ENCODE measurements at regions not wholly inside any gene's neighbourhood (a gene's known extent, or its start where the extent isn't known, plus 50 kb on each side); places are given as distances from the start of the nearest gene placed in this dataset.

DNA sequence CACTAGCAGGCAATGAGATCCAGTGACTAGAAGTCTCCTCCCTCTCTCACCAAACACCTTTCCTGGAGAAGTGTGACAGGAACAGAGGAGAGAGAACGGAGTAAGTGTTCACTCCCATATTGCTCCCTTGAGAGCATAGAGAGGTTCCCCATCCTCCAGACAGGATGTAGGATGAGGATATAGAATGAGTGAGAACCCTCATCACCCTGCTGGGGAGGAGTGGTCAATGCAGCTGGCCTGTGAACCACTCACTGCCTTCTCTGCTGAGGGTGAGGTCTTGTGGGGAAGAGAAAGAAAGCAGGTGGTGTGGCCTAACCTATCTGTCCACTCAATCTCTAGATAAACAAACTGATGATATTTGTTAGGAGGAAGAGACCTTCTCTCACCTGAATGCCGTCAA lies 386.6 kb downstream of the PCDH20 start:
- Histone ChIP-seq H3K4me3 (ENCODE audit: low read length) (no peak overlapping the region), H3K4me1 (ENCODE audit: insufficient read depth, low read length) (no peaks in the 10 kb centered on the region), H3K36me3 (ENCODE audit: insufficient read depth, low read length) (no peaks in the 10 kb centered on the region), H3K9me3 (ENCODE audit: insufficient read depth, low read depth, low read length) (no peaks in the 10 kb centered on the region), H3K27ac (ENCODE audit: low read depth, low read length) (no peak overlapping the region), H3K27me3 (ENCODE audit: insufficient read depth, low read length) (no peaks in the 10 kb centered on the region), H3K9ac (ENCODE audit: low read depth, low read length) (no peak overlapping the region)
- WGBS, result 100% methylated on average over 2 of the region's 2 CpGs

DNA sequence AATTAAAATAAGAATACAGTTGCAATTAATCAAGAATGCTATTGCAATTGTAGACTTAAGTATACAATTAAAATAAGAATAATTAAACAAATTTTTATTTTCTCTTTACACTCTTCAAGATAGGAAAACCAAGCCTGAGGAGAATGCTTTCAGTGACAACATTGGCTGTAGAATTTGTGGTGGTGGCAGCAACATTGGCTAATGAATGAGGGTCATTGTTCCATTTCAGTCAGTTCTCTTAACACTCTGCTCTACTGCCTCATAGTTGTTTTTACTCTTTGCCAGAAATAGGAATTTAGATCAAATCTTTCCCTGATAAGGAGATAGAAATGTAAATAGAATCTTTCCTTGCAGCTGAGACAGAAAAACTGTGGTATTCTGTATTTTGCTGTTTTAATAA lies 391.6 kb downstream of the PCDH20 start:
- no peaks in the 10 kb centered on the region for H3K27me3 ChIP-seq (ENCODE audit: insufficient read depth, low read length)
- H3K36me3 ChIP-seq (ENCODE audit: insufficient read depth, low read length), result no peaks in the 10 kb centered on the region
- no peak overlapping the region for H3K4me3 ChIP-seq (ENCODE audit: low read length)
- no peak overlapping the region for H3K9ac ChIP-seq (ENCODE audit: low read depth, low read length)
- no peak overlapping the region for H3K27ac ChIP-seq (ENCODE audit: low read depth, low read length)
- H3K9me3 ChIP-seq (ENCODE audit: insufficient read depth, low read depth, low read length), result no peaks in the 10 kb centered on the region
- H3K4me1 ChIP-seq (ENCODE audit: insufficient read depth, low read length), result no peaks in the 10 kb centered on the region

DNA sequence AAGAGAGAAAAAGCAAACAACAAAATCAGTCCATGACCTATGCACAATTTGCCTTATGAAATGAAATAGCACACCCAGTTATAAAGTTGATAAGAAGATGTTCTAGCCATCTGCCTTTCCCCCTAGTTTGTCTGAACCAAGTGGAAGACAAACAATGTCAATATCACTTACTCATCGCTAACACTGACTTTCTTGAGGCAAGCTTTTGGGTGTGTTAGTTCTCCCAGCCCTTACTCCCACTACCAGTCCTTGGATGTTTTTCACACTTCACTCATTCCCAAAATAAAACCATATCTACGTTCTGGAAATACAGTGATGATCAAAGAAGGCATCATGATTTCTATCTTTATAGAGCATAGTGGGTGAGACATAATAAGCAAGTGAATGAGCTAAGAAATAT lies 393.8 kb downstream of the PCDH20 start:
- no peak overlapping the region for H3K4me3 ChIP-seq (ENCODE audit: low read length)
- H3K27me3 ChIP-seq (ENCODE audit: insufficient read depth, low read length), result no peaks in the 10 kb centered on the region
- H3K4me1 ChIP-seq (ENCODE audit: insufficient read depth, low read length), result no peaks in the 10 kb centered on the region
- H3K9me3 ChIP-seq (ENCODE audit: insufficient read depth, low read depth, low read length), result no peaks in the 10 kb centered on the region
- H3K36me3 ChIP-seq (ENCODE audit: insufficient read depth, low read length), result no peaks in the 10 kb centered on the region
- H3K27ac ChIP-seq (ENCODE audit: low read depth, low read length), result no peak overlapping the region
- H3K9ac ChIP-seq (ENCODE audit: low read depth, low read length), result no peak overlapping the region
- 100% methylated on average over 2 of the region's 2 CpGs for WGBS

GRCh38 chr13:61013796-61014195 lies 401.9 kb downstream of the PCDH20 start:
- Histone ChIP-seq H3K9ac (ENCODE audit: low read depth, low read length) (no peak overlapping the region), H3K4me3 (ENCODE audit: low read length) (no peak overlapping the region), H3K4me1 (ENCODE audit: insufficient read depth, low read length) (no peaks in the 10 kb centered on the region), H3K27me3 (ENCODE audit: insufficient read depth, low read length) (no peaks in the 10 kb centered on the region), H3K9me3 (ENCODE audit: insufficient read depth, low read depth, low read length) (peaks cover 3% of the 10 kb centered on the region; the same call in 1 of the 2 replicates), H3K36me3 (ENCODE audit: insufficient read depth, low read length) (no peaks in the 10 kb centered on the region), H3K27ac (ENCODE audit: low read depth, low read length) (no peak overlapping the region)
- WGBS, result 92% methylated on average over 2 of the region's 2 CpGs

GRCh38 chr13:61010358-61010757 lies 405.3 kb downstream of the PCDH20 start:
- no peak overlapping the region for H3K4me3 ChIP-seq (ENCODE audit: low read length)
- no peaks in the 10 kb centered on the region for H3K27me3 ChIP-seq (ENCODE audit: insufficient read depth, low read length)
- H3K4me1 ChIP-seq (ENCODE audit: insufficient read depth, low read length), result no peaks in the 10 kb centered on the region
- no peak overlapping the region for H3K27ac ChIP-seq (ENCODE audit: low read depth, low read length)
- H3K9ac ChIP-seq (ENCODE audit: low read depth, low read length), result no peak overlapping the region
- H3K36me3 ChIP-seq (ENCODE audit: insufficient read depth, low read length), result no peaks in the 10 kb centered on the region
- peaks cover 31% of the 10 kb centered on the region for H3K9me3 ChIP-seq (ENCODE audit: insufficient read depth, low read depth, low read length)
- WGBS, result 93% methylated on average over 1 of the region's 2 CpGs

DNA sequence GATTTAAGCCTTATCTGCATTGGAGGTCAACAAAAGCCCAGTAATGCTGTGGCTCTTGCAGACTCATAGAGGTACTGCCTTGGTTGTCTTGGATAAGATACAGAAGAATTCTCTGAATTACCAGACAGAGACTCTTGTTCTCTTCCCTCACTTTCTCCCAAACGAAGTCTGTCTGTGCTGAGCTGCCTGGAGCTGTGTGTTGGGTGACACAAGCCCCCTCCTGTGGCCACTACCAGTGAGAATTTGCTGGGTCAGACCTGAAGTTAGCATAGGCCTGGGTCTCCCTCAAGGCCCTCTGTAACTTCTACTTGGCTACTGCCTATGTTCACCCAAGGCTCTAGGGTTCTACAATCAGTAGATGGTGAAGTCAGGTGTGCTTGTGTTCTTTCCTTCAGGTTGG lies 413.0 kb downstream of the PCDH20 start:
- Histone ChIP-seq H3K9ac (ENCODE audit: low read depth, low read length) (no peak overlapping the region), H3K4me3 (ENCODE audit: low read length) (no peak overlapping the region), H3K9me3 (ENCODE audit: insufficient read depth, low read depth, low read length) (peaks cover 19% of the 10 kb centered on the region), H3K27ac (ENCODE audit: low read depth, low read length) (no peak overlapping the region), H3K27me3 (ENCODE audit: insufficient read depth, low read length) (no peaks in the 10 kb centered on the region), H3K36me3 (ENCODE audit: insufficient read depth, low read length) (no peaks in the 10 kb centered on the region), H3K4me1 (ENCODE audit: insufficient read depth, low read length) (no peaks in the 10 kb centered on the region)
- 69% methylated on average over 1 of the region's 1 CpG for WGBS

DNA sequence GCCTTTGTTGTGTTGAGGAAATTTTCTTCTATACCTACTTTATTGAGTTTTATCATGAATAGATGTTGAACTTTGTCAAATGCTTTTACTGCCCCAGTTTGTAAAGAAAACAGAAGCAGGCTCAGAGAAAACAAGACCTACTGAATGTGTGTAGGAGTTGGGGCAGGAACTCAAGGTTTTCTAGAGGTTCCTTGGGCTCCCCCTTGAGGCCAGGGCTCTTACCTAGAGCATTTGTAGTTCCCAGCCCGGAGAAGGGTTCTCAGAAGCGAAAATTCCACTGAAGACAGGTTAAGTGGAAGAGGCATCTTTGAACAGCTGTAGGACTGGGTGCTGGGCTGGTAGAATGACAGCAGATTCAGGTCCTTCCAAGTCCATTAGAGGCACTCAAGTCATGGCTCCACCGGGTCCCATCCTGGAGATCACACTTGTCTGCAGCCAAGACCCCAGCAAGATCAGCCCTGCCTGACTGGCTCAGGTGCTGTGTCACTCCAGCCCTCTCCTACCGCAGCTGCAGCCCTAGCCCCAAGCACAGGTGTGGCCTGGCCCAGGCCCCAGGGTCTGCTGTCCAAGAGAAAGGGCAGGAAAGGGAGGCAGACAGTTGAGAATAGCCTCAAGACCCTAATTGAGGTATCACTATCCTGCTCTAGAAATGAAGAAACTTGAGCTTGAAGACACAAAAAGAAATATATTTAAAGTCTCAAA lies 425.5 kb downstream of the PCDH20 start:
- 94% methylated on average over 4 of the region's 4 CpGs for WGBS
- Histone ChIP-seq H3K27ac (ENCODE audit: low read depth, low read length) (no peak overlapping the region), H3K9me3 (ENCODE audit: insufficient read depth, low read depth, low read length) (no peaks in the 10 kb centered on the region), H3K4me1 (ENCODE audit: insufficient read depth, low read length) (no peaks in the 10 kb centered on the region), H3K36me3 (ENCODE audit: insufficient read depth, low read length) (no peaks in the 10 kb centered on the region), H3K27me3 (ENCODE audit: insufficient read depth, low read length) (no peaks in the 10 kb centered on the region), H3K9ac (ENCODE audit: low read depth, low read length) (no peak overlapping the region), H3K4me3 (ENCODE audit: low read length) (no peak overlapping the region)

GRCh38 chr13:60986301-60986700 lies 429.3 kb downstream of the PCDH20 start:
- no peaks in the 10 kb centered on the region for H3K9me3 ChIP-seq (ENCODE audit: insufficient read depth, low read depth, low read length)
- no peaks in the 10 kb centered on the region for H3K36me3 ChIP-seq (ENCODE audit: insufficient read depth, low read length)
- 100% methylated on average over 1 of the region's 1 CpG for WGBS
- no peak overlapping the region for H3K4me3 ChIP-seq (ENCODE audit: low read length)
- no peaks in the 10 kb centered on the region for H3K27me3 ChIP-seq (ENCODE audit: insufficient read depth, low read length)
- no peak overlapping the region for H3K27ac ChIP-seq (ENCODE audit: low read depth, low read length)
- no peaks in the 10 kb centered on the region for H3K4me1 ChIP-seq (ENCODE audit: insufficient read depth, low read length)
- H3K9ac ChIP-seq (ENCODE audit: low read depth, low read length), result no peak overlapping the region

DNA sequence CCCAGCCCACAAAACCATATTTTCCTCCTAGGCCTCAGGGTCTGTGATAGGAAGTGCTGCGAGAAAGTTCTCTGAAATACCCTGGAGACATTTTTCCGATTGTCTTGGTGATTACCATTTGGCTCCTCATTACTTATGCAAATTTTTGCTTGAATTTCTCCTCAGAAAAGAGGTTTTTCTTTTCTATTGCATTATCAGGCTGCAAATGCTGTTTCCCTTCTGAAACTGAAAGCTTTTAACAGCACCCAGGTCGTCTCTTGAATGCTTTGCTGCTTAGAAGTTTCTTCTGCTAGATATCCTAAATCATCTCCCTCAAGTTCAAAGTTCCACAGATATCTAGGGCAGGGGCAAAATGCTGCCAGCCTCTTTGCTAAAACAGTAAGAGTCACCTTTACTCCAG lies 434.2 kb downstream of the PCDH20 start:
- Histone ChIP-seq H3K27ac (ENCODE audit: low read depth, low read length) (no peak overlapping the region), H3K4me3 (ENCODE audit: low read length) (no peak overlapping the region), H3K9ac (ENCODE audit: low read depth, low read length) (no peak overlapping the region), H3K36me3 (ENCODE audit: insufficient read depth, low read length) (no peaks in the 10 kb centered on the region), H3K27me3 (ENCODE audit: insufficient read depth, low read length) (no peaks in the 10 kb centered on the region), H3K4me1 (ENCODE audit: insufficient read depth, low read length) (no peaks in the 10 kb centered on the region), H3K9me3 (ENCODE audit: insufficient read depth, low read depth, low read length) (no peaks in the 10 kb centered on the region; the same call in 1 of the 2 replicates)
- 94% methylated on average over 3 of the region's 3 CpGs for WGBS

DNA sequence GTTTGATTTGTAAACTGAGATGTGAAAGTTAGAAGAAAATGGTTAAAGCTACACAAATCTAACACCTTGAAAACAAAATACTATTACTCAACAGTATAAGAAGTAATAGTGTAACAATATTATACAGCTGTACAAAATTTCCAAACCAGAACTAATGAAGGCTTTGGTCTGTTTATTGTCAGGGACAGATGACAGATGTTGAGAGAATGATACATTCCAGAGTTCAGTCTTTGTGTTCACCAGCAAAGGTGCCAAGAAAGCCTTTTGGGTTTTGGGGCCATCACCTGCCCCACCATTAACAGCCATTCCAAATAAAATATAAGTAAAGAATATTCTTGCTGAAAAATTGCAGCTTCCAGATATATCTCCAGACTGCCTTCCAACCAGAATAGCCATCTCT lies 439.3 kb downstream of the PCDH20 start:
- Histone ChIP-seq H3K27me3 (ENCODE audit: insufficient read depth, low read length) (no peaks in the 10 kb centered on the region), H3K9ac (ENCODE audit: low read depth, low read length) (no peak overlapping the region), H3K9me3 (ENCODE audit: insufficient read depth, low read depth, low read length) (no peaks in the 10 kb centered on the region; the same call in 1 of the 2 replicates)

DNA sequence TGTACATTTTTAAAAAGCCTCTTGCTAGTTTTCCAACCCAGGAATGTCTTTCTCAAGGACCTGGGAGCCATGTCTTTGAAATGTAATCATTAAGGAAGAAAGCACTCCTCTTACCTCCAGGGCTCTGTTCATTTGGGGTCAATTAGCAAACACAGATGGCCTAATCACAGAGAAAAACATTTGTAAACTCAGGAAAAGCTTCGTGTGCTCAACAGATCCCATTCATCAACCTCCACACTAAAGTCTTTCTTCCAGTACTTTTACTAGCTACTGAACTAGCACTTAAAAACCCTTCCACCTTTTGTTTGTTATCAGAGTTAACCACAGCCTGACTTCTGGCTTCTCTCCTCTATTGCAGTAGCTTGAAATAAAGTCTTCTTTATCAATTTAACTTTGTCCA lies 441.4 kb downstream of the PCDH20 start:
- H3K9ac ChIP-seq (ENCODE audit: low read depth, low read length), result no peak overlapping the region
- no peaks in the 10 kb centered on the region for H3K27me3 ChIP-seq (ENCODE audit: insufficient read depth, low read length)
- WGBS, result 32% methylated on average over 1 of the region's 1 CpG
- H3K36me3 ChIP-seq (ENCODE audit: insufficient read depth, low read length), result no peaks in the 10 kb centered on the region
- H3K4me1 ChIP-seq (ENCODE audit: insufficient read depth, low read length), result peaks cover 2% of the 10 kb centered on the region; the same call in 1 of the 2 replicates
- no peaks in the 10 kb centered on the region; the same call in 1 of the 2 replicates for H3K9me3 ChIP-seq (ENCODE audit: insufficient read depth, low read depth, low read length)
- H3K4me3 ChIP-seq (ENCODE audit: low read length), result no peak overlapping the region
- peak overlapping the region; percentile 45; the same call in 1 of the 2 replicates for H3K27ac ChIP-seq (ENCODE audit: low read depth, low read length)

More for the DNA sequence above, 439.3 kb downstream of the PCDH20 start:
- H3K4me1 ChIP-seq (ENCODE audit: insufficient read depth, low read length), result peaks cover 2% of the 10 kb centered on the region; the same call in 1 of the 2 replicates
- H3K4me3 ChIP-seq (ENCODE audit: low read length), result no peak overlapping the region
- H3K36me3 ChIP-seq (ENCODE audit: insufficient read depth, low read length), result no peaks in the 10 kb centered on the region
- H3K27ac ChIP-seq (ENCODE audit: low read depth, low read length), result no peak overlapping the region

DNA sequence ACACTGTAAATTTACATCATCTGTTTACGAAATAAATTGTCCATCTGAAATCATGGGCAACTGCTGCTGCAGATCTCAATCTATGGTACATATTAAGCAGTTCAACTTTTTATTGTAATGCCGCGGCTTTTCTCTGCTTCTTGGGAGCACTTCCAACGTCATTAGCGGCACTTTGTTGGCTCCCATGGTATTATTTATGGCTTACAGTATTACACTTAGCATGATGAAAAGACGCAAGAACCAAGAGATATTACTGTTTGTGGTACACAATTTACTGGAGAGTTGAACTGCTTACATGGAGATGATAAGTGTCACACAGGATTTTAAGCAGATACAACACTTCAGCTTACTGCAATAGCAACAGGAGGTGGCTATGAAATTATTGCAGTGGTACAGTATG lies 442.1 kb downstream of the PCDH20 start:
- Histone ChIP-seq H3K4me1 (ENCODE audit: insufficient read depth, low read length) (peaks cover 2% of the 10 kb centered on the region; the same call in 1 of the 2 replicates), H3K9ac (ENCODE audit: low read depth, low read length) (no peak overlapping the region), H3K27ac (ENCODE audit: low read depth, low read length) (no peak overlapping the region), H3K4me3 (ENCODE audit: low read length) (no peak overlapping the region), H3K36me3 (ENCODE audit: insufficient read depth, low read length) (no peaks in the 10 kb centered on the region), H3K27me3 (ENCODE audit: insufficient read depth, low read length) (no peaks in the 10 kb centered on the region), H3K9me3 (ENCODE audit: insufficient read depth, low read depth, low read length) (no peaks in the 10 kb centered on the region; the same call in 1 of the 2 replicates)
- WGBS, result 92% methylated on average over 6 of the region's 6 CpGs
